ENCODE measurements at regions not wholly inside any gene's neighbourhood (a gene's known extent, or its start where the extent isn't known, plus 50 kb on each side); places are given as distances from the start of the nearest gene placed in this dataset.

- H3K4me2 ChIP-seq (ENCODE audit: low read depth, low read length, poor library complexity, severe bottlenecking) = no peak overlapping the region
- no peaks in the 10 kb centered on the region for H3K79me2 ChIP-seq (ENCODE audit: insufficient read depth, low read length)
- H3K9ac ChIP-seq (ENCODE audit: low read length) = no peak overlapping the region
- no peaks in the 10 kb centered on the region for H3F3A ChIP-seq (ENCODE audit: insufficient read depth)
- H3K36me3 ChIP-seq (ENCODE audit: low read length) = no peaks in the 10 kb centered on the region
- no peak overlapping the region for H3K4me3 ChIP-seq (ENCODE audit: insufficient read depth, low read length, poor library complexity, severe bottlenecking)
- no peak for TF ChIP-seq EZH2phosphoT487 (conservative IDR thresholded peaks at IDR 0.05; ENCODE audit: low read length)
- TF ChIP-seq, protein P1, sequence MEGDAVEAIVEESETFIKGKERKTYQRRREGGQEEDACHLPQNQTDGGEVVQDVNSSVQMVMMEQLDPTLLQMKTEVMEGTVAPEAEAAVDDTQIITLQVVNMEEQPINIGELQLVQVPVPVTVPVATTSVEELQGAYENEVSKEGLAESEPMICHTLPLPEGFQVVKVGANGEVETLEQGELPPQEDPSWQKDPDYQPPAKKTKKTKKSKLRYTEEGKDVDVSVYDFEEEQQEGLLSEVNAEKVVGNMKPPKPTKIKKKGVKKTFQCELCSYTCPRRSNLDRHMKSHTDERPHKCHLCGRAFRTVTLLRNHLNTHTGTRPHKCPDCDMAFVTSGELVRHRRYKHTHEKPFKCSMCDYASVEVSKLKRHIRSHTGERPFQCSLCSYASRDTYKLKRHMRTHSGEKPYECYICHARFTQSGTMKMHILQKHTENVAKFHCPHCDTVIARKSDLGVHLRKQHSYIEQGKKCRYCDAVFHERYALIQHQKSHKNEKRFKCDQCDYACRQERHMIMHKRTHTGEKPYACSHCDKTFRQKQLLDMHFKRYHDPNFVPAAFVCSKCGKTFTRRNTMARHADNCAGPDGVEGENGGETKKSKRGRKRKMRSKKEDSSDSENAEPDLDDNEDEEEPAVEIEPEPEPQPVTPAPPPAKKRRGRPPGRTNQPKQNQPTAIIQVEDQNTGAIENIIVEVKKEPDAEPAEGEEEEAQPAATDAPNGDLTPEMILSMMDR (IDR thresholded peaks at IDR 0.05; ENCODE audit: insufficient read depth, low read length, poor library complexity, severe bottlenecking) = no peak
- H3K9me3 ChIP-seq (ENCODE audit: insufficient read depth, low read length) = no peaks in the 10 kb centered on the region
- H2AFZ ChIP-seq (ENCODE audit: low read depth, low read length, severe bottlenecking) = no peak overlapping the region
- no peaks in the 10 kb centered on the region for H3K9me2 ChIP-seq (replicated peaks; ENCODE audit: insufficient read depth, low read length)
- H4K20me1 ChIP-seq (ENCODE audit: low read depth, low read length) = no peaks in the 10 kb centered on the region
- no peaks in the 10 kb centered on the region for H3K27me3 ChIP-seq (ENCODE audit: low read length)
- H3K27ac ChIP-seq (ENCODE audit: low read depth, low read length) = no peak overlapping the region
Measured at GRCh38 chr5:8756498-8757084, 789.3 kb downstream of the SEMA5A start.

GRCh38 chr5:8765886-8766285 lies 780.0 kb downstream of the SEMA5A start:
- Histone ChIP-seq H3K36me3 (ENCODE audit: low read length) (no peaks in the 10 kb centered on the region), H4K20me1 (ENCODE audit: low read depth, low read length) (no peaks in the 10 kb centered on the region), H3K9me3 (ENCODE audit: insufficient read depth, low read length) (no peaks in the 10 kb centered on the region), H3K9ac (ENCODE audit: low read length) (no peak overlapping the region), H3K4me2 (ENCODE audit: low read depth, low read length, poor library complexity, severe bottlenecking) (no peak overlapping the region), H3K27me3 (ENCODE audit: low read length) (no peaks in the 10 kb centered on the region), H3K9me2 (replicated peaks; ENCODE audit: insufficient read depth, low read length) (no peaks in the 10 kb centered on the region), H3K79me2 (ENCODE audit: insufficient read depth, low read length) (no peaks in the 10 kb centered on the region), H3F3A (ENCODE audit: insufficient read depth) (no peaks in the 10 kb centered on the region), H3K4me3 (ENCODE audit: insufficient read depth, low read length, poor library complexity, severe bottlenecking) (no peak overlapping the region), H3K27ac (ENCODE audit: low read depth, low read length) (no peak overlapping the region), H2AFZ (ENCODE audit: low read depth, low read length, severe bottlenecking) (no peak overlapping the region)
- TF ChIP-seq, protein P1 (IDR thresholded peaks at IDR 0.05; ENCODE audit: insufficient read depth, low read length, poor library complexity, severe bottlenecking) = no peak
- no peak for TF ChIP-seq EZH2phosphoT487 (conservative IDR thresholded peaks at IDR 0.05; ENCODE audit: low read length)

- Histone ChIP-seq H3K4me3 (ENCODE audit: insufficient read depth, low read length, poor library complexity, severe bottlenecking) (no peak overlapping the region), H3K9me2 (replicated peaks; ENCODE audit: insufficient read depth, low read length) (no peaks in the 10 kb centered on the region), H4K20me1 (ENCODE audit: low read depth, low read length) (no peaks in the 10 kb centered on the region), H3K27me3 (ENCODE audit: low read length) (no peaks in the 10 kb centered on the region), H3K4me2 (ENCODE audit: low read depth, low read length, poor library complexity, severe bottlenecking) (no peak overlapping the region), H2AFZ (ENCODE audit: low read depth, low read length, severe bottlenecking) (no peak overlapping the region), H3K9ac (ENCODE audit: low read length) (no peak overlapping the region), H3F3A (ENCODE audit: insufficient read depth) (no peaks in the 10 kb centered on the region), H3K27ac (ENCODE audit: low read depth, low read length) (no peak overlapping the region), H3K9me3 (ENCODE audit: insufficient read depth, low read length) (no peaks in the 10 kb centered on the region), H3K79me2 (ENCODE audit: insufficient read depth, low read length) (no peaks in the 10 kb centered on the region), H3K36me3 (ENCODE audit: low read length) (no peaks in the 10 kb centered on the region)
- no peak for TF ChIP-seq EZH2phosphoT487 (conservative IDR thresholded peaks at IDR 0.05; ENCODE audit: low read length)
- TF ChIP-seq, protein P1 (IDR thresholded peaks at IDR 0.05; ENCODE audit: insufficient read depth, low read length, poor library complexity, severe bottlenecking) = no peak
Measured at GRCh38 chr5:8766448-8766847, 779.4 kb downstream of the SEMA5A start.
